ENCODE measurements at regions not wholly inside any gene's neighbourhood (a gene's known extent, or its start where the extent isn't known, plus 50 kb on each side); places are given as distances from the start of the nearest gene placed in this dataset.

DNA sequence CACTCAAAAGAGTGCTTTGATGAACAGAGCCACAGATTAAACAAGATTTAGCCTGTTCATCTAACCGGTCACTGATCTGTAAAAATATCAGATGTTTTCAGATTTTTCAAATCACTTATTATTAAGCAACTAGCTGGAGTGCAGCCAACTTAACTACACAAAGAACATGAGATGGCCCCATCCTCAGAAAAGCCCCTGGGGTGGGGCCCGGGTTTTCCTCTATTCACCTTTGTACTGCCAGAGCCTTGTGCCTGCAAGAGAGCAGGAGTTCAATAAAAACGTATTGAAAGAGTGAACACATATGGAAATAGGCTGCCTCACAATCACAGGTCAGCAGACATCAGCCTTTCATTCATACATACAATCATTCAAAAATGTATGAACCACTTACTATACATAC, 516.1 kb downstream of the OMA1 start:
- DNase-seq = no peak
- Histone ChIP-seq H3K4me1 (no peaks in the 10 kb centered on the region), H3K27ac (no peak overlapping the region), H3K27me3 (no peaks in the 10 kb centered on the region), H3K4me3 (no peak overlapping the region), H3K36me3 (no peaks in the 10 kb centered on the region), H3K9me3 (no peaks in the 10 kb centered on the region)
- TF ChIP-seq POLR2A (IDR thresholded peaks at IDR 0.05) (no peak), CTCF (IDR thresholded peaks at IDR 0.05) (no peak)

- Histone ChIP-seq H3K27me3 (no peaks in the 10 kb centered on the region), H3K36me3 (no peaks in the 10 kb centered on the region), H3K4me1 (no peaks in the 10 kb centered on the region), H3K4me3 (no peak overlapping the region), H3K27ac (no peak overlapping the region), H3K9me3 (no peaks in the 10 kb centered on the region)
- no peak for DNase-seq
- TF ChIP-seq CTCF (IDR thresholded peaks at IDR 0.05) (no peak), POLR2A (IDR thresholded peaks at IDR 0.05) (no peak)
These were observed 528.9 kb downstream of the OMA1 start for GRCh38 chr1:58017641-58018040.

DNA sequence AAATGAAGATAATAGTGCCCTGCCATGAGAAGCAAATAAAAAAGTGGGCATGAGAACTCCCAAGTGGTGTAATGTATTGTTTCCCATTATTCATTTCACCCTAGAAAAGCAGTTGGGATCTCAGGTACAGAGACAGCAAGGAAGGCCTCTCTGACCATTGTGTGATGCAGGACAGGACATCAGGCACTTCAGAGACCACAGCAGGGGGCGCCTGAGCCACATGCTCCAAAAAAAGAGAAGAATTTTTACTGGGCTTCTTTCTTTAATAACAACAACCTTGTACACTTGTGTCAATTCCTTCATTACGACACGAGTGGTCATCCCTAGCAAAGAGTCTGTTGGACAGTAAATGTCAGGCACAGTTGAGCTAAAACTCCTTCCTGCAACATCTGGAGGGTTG, 533.3 kb downstream of the OMA1 start:
- TF ChIP-seq POLR2A (IDR thresholded peaks at IDR 0.05) (no peak), CTCF (IDR thresholded peaks at IDR 0.05) (no peak)
- DNase-seq = no peak

GRCh38 chr1:58011978-58012377, 534.5 kb downstream of the OMA1 start:
- Histone ChIP-seq H3K4me3 (no peak overlapping the region), H3K27me3 (no peaks in the 10 kb centered on the region), H3K36me3 (no peaks in the 10 kb centered on the region), H3K4me1 (no peaks in the 10 kb centered on the region), H3K9me3 (no peaks in the 10 kb centered on the region), H3K27ac (no peak overlapping the region)
- TF ChIP-seq CTCF (IDR thresholded peaks at IDR 0.05) (no peak), POLR2A (IDR thresholded peaks at IDR 0.05) (no peak)
- no peak for DNase-seq

More for the DNA sequence above, 533.3 kb downstream of the OMA1 start:
- Histone ChIP-seq H3K27me3 (no peaks in the 10 kb centered on the region), H3K36me3 (no peaks in the 10 kb centered on the region), H3K9me3 (no peaks in the 10 kb centered on the region), H3K4me3 (no peak overlapping the region), H3K27ac (no peak overlapping the region), H3K4me1 (no peaks in the 10 kb centered on the region)

- Histone ChIP-seq H3K4me3 (no peak overlapping the region), H3K9me3 (no peaks in the 10 kb centered on the region), H3K27me3 (no peaks in the 10 kb centered on the region), H3K36me3 (no peaks in the 10 kb centered on the region), H3K27ac (no peak overlapping the region), H3K4me1 (no peaks in the 10 kb centered on the region)
- TF ChIP-seq CTCF (IDR thresholded peaks at IDR 0.05) (no peak), POLR2A (IDR thresholded peaks at IDR 0.05) (no peak)
- DNase-seq = no peak
These were observed 540.0 kb downstream of the OMA1 start for GRCh38 chr1:58006421-58007046.

GRCh38 chr1:58005212-58005611, 541.3 kb downstream of the OMA1 start:
- Histone ChIP-seq H3K36me3 (no peaks in the 10 kb centered on the region), H3K4me1 (no peaks in the 10 kb centered on the region), H3K4me3 (no peak overlapping the region), H3K27me3 (no peaks in the 10 kb centered on the region), H3K27ac (no peak overlapping the region), H3K9me3 (no peaks in the 10 kb centered on the region)
- TF ChIP-seq POLR2A (IDR thresholded peaks at IDR 0.05) (no peak), CTCF (IDR thresholded peaks at IDR 0.05) (no peak)
- no peak for DNase-seq

Measured in Peyer's patch (tissue), 4 donors.